GM19239 (cell line): ENCODE measurements at regions not wholly inside any gene's neighbourhood (a gene's known extent, or its start where the extent isn't known, plus 50 kb on each side); places are given as distances from the start of the nearest gene placed in this dataset.

Experiments
- DNase-seq: peaks from one replicate; pipeline ENCODE4 v3.0.0; 2011; ENCODE audit warnings: low spot score; ENCODE audit not compliant: insufficient read length
- FAIRE-seq: peaks from 2 replicates; lab custom pipeline; 2011; peaks lifted over from hg19 to GRCh38; lab: Jason Lieb, UNC

GRCh38 chr10:35707642-35708425 is 65.7 kb upstream of the FZD8 start:
- FAIRE-seq = no peak

GRCh38 chr10:35706959-35707358 is 64.9 kb upstream of the FZD8 start:
- FAIRE-seq = no peak
- DNase-seq = no peak

More at GRCh38 chr10:35707642-35708425, 65.7 kb upstream of the FZD8 start:
- DNase-seq = no peak

GRCh38 chr10:35705671-35706070 is 63.6 kb upstream of the FZD8 start:
- DNase-seq = no peak
- no peak for FAIRE-seq

GRCh38 chr10:35705051-35705450 is 63.0 kb upstream of the FZD8 start:
- DNase-seq = no peak
- no peak for FAIRE-seq

- no peak for DNase-seq
- no peak for FAIRE-seq
These were observed 62.3 kb upstream of the FZD8 start for GRCh38 chr10:35704401-35704800.

- FAIRE-seq = no peak
- no peak for DNase-seq
These were observed 58.4 kb upstream of the FZD8 start for GRCh38 chr10:35700487-35700882.

- DNase-seq (no peak), FAIRE-seq (no peak)
These were observed 57.9 kb upstream of the FZD8 start for GRCh38 chr10:35699848-35700486.

- FAIRE-seq (no peak), DNase-seq (no peak)
These were observed 54.5 kb upstream of the FZD8 start for GRCh38 chr10:35696392-35697287.

- FAIRE-seq = no peak
These were observed 51.7 kb upstream of the FZD8 start for GRCh38 chr10:35693800-35694199.

More at GRCh38 chr10:35693800-35694199, 51.7 kb upstream of the FZD8 start:
- DNase-seq = no peak
